HL-60 (cell line): ENCODE measurements at regions not wholly inside any gene's neighbourhood (a gene's known extent, or its start where the extent isn't known, plus 50 kb on each side); places are given as distances from the start of the nearest gene placed in this dataset.

Source experiments
- DNase-seq, 2 experiments: peaks; one replicate each; pipeline ENCODE4 v3.0.0-alpha.2; 2010 to 2020; ENCODE audit warnings: low read depth in 1 of 2, low spot score in 1 of 2
- H3K27ac ChIP-seq: fragments of 250-450 bp; sonication (Bioruptor Pico); replicated peaks from 2 replicates; pipeline ENCODE4 v1.5.1; 2020; ENCODE audit warnings: mild to moderate bottlenecking, moderate library complexity
- H3K27me3 ChIP-seq: fragments of 250-450 bp; sonication (Bioruptor Pico); 2 replicates; pipeline ENCODE4 v1.5.1; 2021; ENCODE audit warnings: mild to moderate bottlenecking, moderate library complexity; ENCODE audit not compliant: insufficient read depth, poor library complexity, severe bottlenecking
- H3K4me3 ChIP-seq: replicated peaks from 2 replicates; pipeline ENCODE4 v1.5.1; 2011; ENCODE audit warnings: mild to moderate bottlenecking, control low read depth, low read length; ENCODE audit not compliant: insufficient read depth
- GABPA ChIP-seq: IDR thresholded peaks from 2 replicates; pipeline ENCODE4 v1.6.1; 2012; ENCODE audit warnings: low read depth
- POLR2AphosphoS5 ChIP-seq: IDR thresholded peaks from 2 replicates; pipeline ENCODE4 v1.6.1; 2012; ENCODE audit warnings: low read depth
- SPI1 ChIP-seq: IDR thresholded peaks from 2 replicates; pipeline ENCODE4 v1.6.1; 2012; ENCODE audit warnings: low read depth, mild to moderate bottlenecking, borderline replicate concordance
- TF ChIP-seq, protein P1 (sequence below): IDR thresholded peaks from one replicate; pipeline ENCODE4 v1.5.1; 2011; ENCODE audit warnings: low read length, control low read depth, inconsistent platforms; ENCODE audit not compliant: insufficient read depth
- TF ChIP-seq, protein P2 (sequence below): IDR thresholded peaks from 2 replicates; pipeline ENCODE4 v1.6.1; 2012; ENCODE audit warnings: low read depth; ENCODE audit not compliant: insufficient replicate concordance

DNA sequence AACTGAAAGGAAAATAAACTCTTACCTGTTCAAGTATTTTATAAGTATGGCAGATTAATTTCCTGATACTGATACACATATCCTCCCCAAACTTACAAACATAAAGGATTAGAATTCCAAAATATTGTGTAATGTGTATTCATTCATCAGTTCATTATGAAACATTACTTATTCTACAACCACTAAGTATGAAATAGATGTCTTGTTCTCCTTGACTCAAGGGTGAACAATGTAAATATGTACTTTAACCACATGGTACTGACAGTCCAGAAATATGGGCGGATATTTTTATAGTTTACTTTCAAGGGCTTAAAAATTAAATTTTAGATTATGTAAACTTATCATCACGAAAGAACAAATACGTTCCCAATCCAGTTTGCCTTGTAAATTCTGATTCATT, 334.0 kb downstream of the LIG4 start:
- TF ChIP-seq GABPA (no peak), SPI1 (no peak), POLR2AphosphoS5 (no peak)
- TF ChIP-seq, protein P1, sequence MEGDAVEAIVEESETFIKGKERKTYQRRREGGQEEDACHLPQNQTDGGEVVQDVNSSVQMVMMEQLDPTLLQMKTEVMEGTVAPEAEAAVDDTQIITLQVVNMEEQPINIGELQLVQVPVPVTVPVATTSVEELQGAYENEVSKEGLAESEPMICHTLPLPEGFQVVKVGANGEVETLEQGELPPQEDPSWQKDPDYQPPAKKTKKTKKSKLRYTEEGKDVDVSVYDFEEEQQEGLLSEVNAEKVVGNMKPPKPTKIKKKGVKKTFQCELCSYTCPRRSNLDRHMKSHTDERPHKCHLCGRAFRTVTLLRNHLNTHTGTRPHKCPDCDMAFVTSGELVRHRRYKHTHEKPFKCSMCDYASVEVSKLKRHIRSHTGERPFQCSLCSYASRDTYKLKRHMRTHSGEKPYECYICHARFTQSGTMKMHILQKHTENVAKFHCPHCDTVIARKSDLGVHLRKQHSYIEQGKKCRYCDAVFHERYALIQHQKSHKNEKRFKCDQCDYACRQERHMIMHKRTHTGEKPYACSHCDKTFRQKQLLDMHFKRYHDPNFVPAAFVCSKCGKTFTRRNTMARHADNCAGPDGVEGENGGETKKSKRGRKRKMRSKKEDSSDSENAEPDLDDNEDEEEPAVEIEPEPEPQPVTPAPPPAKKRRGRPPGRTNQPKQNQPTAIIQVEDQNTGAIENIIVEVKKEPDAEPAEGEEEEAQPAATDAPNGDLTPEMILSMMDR: no peak
- TF ChIP-seq, protein P2, sequence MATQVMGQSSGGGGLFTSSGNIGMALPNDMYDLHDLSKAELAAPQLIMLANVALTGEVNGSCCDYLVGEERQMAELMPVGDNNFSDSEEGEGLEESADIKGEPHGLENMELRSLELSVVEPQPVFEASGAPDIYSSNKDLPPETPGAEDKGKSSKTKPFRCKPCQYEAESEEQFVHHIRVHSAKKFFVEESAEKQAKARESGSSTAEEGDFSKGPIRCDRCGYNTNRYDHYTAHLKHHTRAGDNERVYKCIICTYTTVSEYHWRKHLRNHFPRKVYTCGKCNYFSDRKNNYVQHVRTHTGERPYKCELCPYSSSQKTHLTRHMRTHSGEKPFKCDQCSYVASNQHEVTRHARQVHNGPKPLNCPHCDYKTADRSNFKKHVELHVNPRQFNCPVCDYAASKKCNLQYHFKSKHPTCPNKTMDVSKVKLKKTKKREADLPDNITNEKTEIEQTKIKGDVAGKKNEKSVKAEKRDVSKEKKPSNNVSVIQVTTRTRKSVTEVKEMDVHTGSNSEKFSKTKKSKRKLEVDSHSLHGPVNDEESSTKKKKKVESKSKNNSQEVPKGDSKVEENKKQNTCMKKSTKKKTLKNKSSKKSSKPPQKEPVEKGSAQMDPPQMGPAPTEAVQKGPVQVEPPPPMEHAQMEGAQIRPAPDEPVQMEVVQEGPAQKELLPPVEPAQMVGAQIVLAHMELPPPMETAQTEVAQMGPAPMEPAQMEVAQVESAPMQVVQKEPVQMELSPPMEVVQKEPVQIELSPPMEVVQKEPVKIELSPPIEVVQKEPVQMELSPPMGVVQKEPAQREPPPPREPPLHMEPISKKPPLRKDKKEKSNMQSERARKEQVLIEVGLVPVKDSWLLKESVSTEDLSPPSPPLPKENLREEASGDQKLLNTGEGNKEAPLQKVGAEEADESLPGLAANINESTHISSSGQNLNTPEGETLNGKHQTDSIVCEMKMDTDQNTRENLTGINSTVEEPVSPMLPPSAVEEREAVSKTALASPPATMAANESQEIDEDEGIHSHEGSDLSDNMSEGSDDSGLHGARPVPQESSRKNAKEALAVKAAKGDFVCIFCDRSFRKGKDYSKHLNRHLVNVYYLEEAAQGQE: no peak
- Histone ChIP-seq H3K27ac (no peak overlapping the region), H3K27me3 (peaks cover 6% of the 10 kb centered on the region), H3K4me3 (no peak overlapping the region)
- no peak for DNase-seq

DNA sequence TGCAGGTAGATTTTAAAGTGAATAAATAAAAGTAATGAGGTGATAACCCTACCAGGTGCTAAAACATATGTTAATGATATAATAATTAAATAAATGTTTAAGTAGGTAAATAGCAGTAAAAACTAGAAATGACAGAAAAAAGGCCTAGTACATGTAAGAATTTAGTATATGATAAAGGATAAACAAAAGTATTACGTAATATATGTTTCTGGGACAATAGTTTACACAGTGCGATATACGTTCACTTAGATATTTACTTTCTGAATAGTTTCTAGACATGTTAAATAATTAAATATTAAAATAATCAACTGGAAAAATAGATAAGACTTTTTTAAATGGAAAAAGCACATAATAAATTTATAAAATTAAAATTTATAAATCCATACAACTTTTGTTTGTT, 340.9 kb downstream of the LIG4 start:
- no peak overlapping the region for H3K4me3 ChIP-seq
- no peak overlapping the region for H3K27ac ChIP-seq
- peaks cover 15% of the 10 kb centered on the region for H3K27me3 ChIP-seq
- TF ChIP-seq, protein P1: no peak
- no peak for DNase-seq

DNA sequence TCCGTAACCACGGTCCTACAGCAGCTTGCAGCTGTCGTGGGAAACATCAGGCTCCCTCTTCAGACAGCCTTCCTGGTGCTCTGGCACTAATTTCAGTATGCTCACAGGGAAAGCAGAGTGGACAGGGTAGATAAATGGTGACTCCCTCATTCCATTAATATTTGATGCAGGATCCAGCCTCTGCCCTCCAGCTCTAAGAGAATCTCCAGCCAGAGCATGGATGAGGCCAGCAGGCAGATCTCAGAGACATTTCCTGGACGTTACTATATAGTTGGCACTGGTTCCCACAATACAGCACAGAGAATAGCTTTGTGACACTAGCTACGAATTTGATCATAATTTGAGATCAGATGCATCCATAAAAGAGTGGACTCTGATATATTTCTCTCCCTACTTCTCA, 341.4 kb downstream of the LIG4 start:
- DNase-seq: no peak
- TF ChIP-seq, protein P1: no peak
- TF ChIP-seq GABPA (no peak), POLR2AphosphoS5 (no peak), SPI1 (no peak)
- TF ChIP-seq, protein P2: no peak
- peaks cover 19% of the 10 kb centered on the region for H3K27me3 ChIP-seq
- H3K27ac ChIP-seq: no peak overlapping the region
- no peak overlapping the region for H3K4me3 ChIP-seq

DNA sequence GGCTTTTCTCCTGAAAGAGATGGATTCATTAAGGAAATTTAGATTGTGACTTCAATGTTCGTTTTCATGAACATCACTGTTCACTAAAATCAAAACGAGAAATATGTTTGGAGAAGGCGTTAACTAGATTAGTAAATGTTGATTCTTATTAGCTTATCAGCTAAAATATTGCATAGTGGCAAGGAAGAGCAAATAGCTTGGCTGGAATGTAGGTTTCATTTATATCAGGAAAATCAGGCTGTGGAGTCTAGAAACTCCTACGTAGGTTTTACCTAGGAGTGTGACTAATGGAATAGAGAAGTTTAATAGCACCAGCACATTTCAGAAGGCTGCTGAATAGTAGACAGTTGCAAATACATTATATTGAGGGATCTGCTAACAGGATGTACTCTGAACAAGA, 344.9 kb downstream of the LIG4 start:
- no peak overlapping the region for H3K4me3 ChIP-seq
- H3K27me3 ChIP-seq: peaks cover 44% of the 10 kb centered on the region
- TF ChIP-seq SPI1 (no peak), GABPA (no peak), POLR2AphosphoS5 (no peak)
- TF ChIP-seq, protein P1: no peak
- TF ChIP-seq, protein P2: no peak
- no peak for DNase-seq
- H3K27ac ChIP-seq: no peak overlapping the region
